H1 (cell line): ENCODE measurements at regions not wholly inside any gene's neighbourhood (a gene's known extent, or its start where the extent isn't known, plus 50 kb on each side); places are given as distances from the start of the nearest gene placed in this dataset.

ENCODE experiments used
- CBX5 ChIP-seq: fragments of 300-800, 300-1000 bp; sonication (generic); IDR thresholded peaks from 2 replicates; pipeline ENCODE4 v1.7.1; 2016; ENCODE audit warnings: antibody characterized with exemption, low read length, low read depth
- CEBPB ChIP-seq: IDR thresholded peaks from 2 replicates; pipeline ENCODE4 v1.6.1; 2012; ENCODE audit warnings: low read depth, low read length
- CTCF ChIP-seq, 3 experiments: IDR thresholded peaks; 1 replicate in 2 of 3; 2 replicates in 1 of 3; pipeline versions ENCODE4 v1.5.1 to v1.6.1; 2011; ENCODE audit warnings: low read length in 3 of 3, mild to moderate bottlenecking in 3 of 3, inconsistent platforms in 2 of 3, low read depth in 1 of 3, moderate library complexity in 1 of 3; ENCODE audit not compliant: insufficient read depth in 1 of 3; ENCODE audit errors: control extremely low read depth in 1 of 3
- EP300 ChIP-seq, 2 experiments: IDR thresholded peaks; 1 replicate in 1 of 2; 2 replicates in 1 of 2; pipeline ENCODE4 v1.6.1; 2011 to 2012; ENCODE audit warnings: low read depth in 2 of 2, low read length in 2 of 2, mild to moderate bottlenecking in 2 of 2, borderline replicate concordance in 1 of 2, inconsistent platforms in 1 of 2, moderate library complexity in 1 of 2
- EZH2 ChIP-seq: fragments of 200-600 bp; sonication (generic); IDR thresholded peaks from 2 replicates; pipeline ENCODE4 v1.7.1; 2012; ENCODE audit warnings: low read depth, mild to moderate bottlenecking, moderate library complexity, low read length, inconsistent platforms; ENCODE audit not compliant: severe bottlenecking
- HDAC2 ChIP-seq, 2 experiments: fragments of 300-600 bp in 1 of 2; sonication (generic) in 1 of 2; IDR thresholded peaks; 2 replicates each; pipeline ENCODE4 v1.6.1; 2011 to 2012; ENCODE audit warnings: low read depth in 2 of 2, low read length in 2 of 2, mild to moderate bottlenecking in 2 of 2, moderate library complexity in 2 of 2, borderline replicate concordance in 1 of 2, inconsistent platforms in 1 of 2
- KDM1A ChIP-seq: fragments of 200-600, 300-600 bp; sonication (generic); IDR thresholded peaks from 2 replicates; pipeline ENCODE4 v1.7.1; 2016; ENCODE audit warnings: mild to moderate bottlenecking, low read length, borderline replicate concordance
- NRF1 ChIP-seq: IDR thresholded peaks from 2 replicates; pipeline ENCODE4 v1.6.1; 2011; ENCODE audit warnings: mild to moderate bottlenecking, low read depth, low read length, improper control_type of control experiment
- RNF2 ChIP-seq: fragments of 200-900, 300-1000 bp; sonication (generic); IDR thresholded peaks from 2 replicates; pipeline ENCODE4 v1.7.1; 2016; ENCODE audit warnings: borderline replicate concordance, low read depth, mild to moderate bottlenecking, antibody characterized with exemption, low read length; ENCODE audit not compliant: poor library complexity, severe bottlenecking; ENCODE audit errors: missing control alignments
- SP1 ChIP-seq: IDR thresholded peaks from 2 replicates; pipeline ENCODE4 v1.6.1; 2011; ENCODE audit warnings: low read depth, low read length
- TAF1 ChIP-seq: IDR thresholded peaks from 2 replicates; pipeline ENCODE4 v1.6.1; 2011; ENCODE audit warnings: mild to moderate bottlenecking, low read depth, low read length
- YY1 ChIP-seq: IDR thresholded peaks from 2 replicates; pipeline ENCODE4 v1.6.1; 2011; ENCODE audit warnings: low read depth, mild to moderate bottlenecking, low read length
- TF ChIP-seq, protein P1 (sequence below): IDR thresholded peaks from 2 replicates; pipeline ENCODE4 v1.6.1; 2011; ENCODE audit warnings: low read depth, mild to moderate bottlenecking, low read length; ENCODE audit not compliant: insufficient read depth

DNA sequence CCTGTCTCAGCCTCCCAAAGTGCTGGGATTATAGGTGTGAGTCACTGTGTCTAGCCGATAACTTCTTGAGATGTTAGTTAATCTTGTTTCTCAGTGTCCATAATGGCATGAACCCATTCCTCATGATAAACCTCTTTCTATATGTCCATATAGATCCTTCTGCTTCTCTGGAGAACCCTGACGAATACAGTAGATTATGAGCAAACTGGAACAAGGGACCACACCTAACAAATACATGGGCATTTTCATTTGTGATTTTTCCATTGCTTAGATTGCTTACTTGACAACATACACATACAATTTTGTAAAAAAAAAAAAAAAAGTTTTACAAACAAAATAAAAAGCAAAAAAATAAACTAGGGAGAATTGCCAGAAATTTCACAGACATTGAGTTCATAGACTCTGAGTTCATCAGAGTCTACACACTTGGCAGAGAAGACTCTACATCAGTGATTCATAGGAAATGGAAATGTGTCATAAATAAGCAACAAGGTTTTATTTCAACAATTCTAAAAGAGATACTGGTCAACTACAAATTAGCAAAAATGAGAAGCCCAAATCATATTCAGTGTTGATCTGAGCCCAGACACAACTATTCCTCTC is 96.7 kb downstream of the GALR1 start:
- TF ChIP-seq KDM1A (no peak), CTCF (IDR thresholded peaks at IDR 0.05; ENCODE audit: control extremely low read depth in 1 of 3, insufficient read depth in 1 of 3, low read depth in 1 of 3, low read length in 3 of 3) (no peak), CEBPB (no peak), NRF1 (no peak), SP1 (no peak), EP300 (IDR thresholded peaks at IDR 0.05; ENCODE audit: borderline replicate concordance in 1 of 2, low read depth in 2 of 2, low read length in 2 of 2) (no peak), RNF2 (no peak), YY1 (no peak), TAF1 (no peak), HDAC2 (IDR thresholded peaks at IDR 0.05; ENCODE audit: borderline replicate concordance in 1 of 2, low read depth in 2 of 2, low read length in 2 of 2) (no peak), CBX5 (no peak), EZH2 (no peak)
- TF ChIP-seq, protein P1, sequence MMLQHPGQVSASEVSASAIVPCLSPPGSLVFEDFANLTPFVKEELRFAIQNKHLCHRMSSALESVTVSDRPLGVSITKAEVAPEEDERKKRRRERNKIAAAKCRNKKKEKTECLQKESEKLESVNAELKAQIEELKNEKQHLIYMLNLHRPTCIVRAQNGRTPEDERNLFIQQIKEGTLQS: no peak
